HG03460 (cell line): ENCODE measurements at regions not wholly inside any gene's neighbourhood (a gene's known extent, or its start where the extent isn't known, plus 50 kb on each side); places are given as distances from the start of the nearest gene placed in this dataset.
"Not testable (repeated sequence)": the region's sequence is repeated elsewhere in the genome, so short reads cannot be mapped to it uniquely, and the experiment has no call there.

Experiments
- ATAC-seq: cut with Tn5 transposase; IDR thresholded peaks from one replicate; pipeline ENCODE4 v1.9.1; 2021; ENCODE audit not compliant: unreplicated experiment

- no peak for ATAC-seq
Observed at GRCh38 chr2:83990636-83991035, 468.4 kb downstream of the SUCLG1 start.

- not testable (repeated sequence) for ATAC-seq
Observed at GRCh38 chr2:83976628-83977027, 482.5 kb downstream of the SUCLG1 start.

GRCh38 chr2:83972128-83972527 is 487.0 kb downstream of the SUCLG1 start:
- ATAC-seq: no peak

GRCh38 chr2:83971547-83971946 is 487.5 kb downstream of the SUCLG1 start:
- ATAC-seq: no peak

- ATAC-seq: no peak
Observed at GRCh38 chr2:83970217-83970929, 488.7 kb downstream of the SUCLG1 start.

GRCh38 chr2:83969085-83969484 is 490.0 kb downstream of the SUCLG1 start:
- ATAC-seq: no peak

GRCh38 chr2:83967854-83968253 is 491.2 kb downstream of the SUCLG1 start:
- ATAC-seq: no peak

- not testable (repeated sequence) for ATAC-seq
Observed at GRCh38 chr2:83966946-83967345, 492.1 kb downstream of the SUCLG1 start.

- no peak for ATAC-seq
Observed at GRCh38 chr2:83961512-83961911, 497.6 kb downstream of the SUCLG1 start.

- ATAC-seq: no peak
Observed at GRCh38 chr2:83960371-83960770, 498.7 kb downstream of the SUCLG1 start.

- no peak for ATAC-seq
Observed at GRCh38 chr2:83959266-83959665, 499.8 kb downstream of the SUCLG1 start.

GRCh38 chr2:83956991-83957390 is 502.1 kb downstream of the SUCLG1 start:
- ATAC-seq: no peak

- no peak for ATAC-seq
Observed at GRCh38 chr2:83953697-83954096, 505.4 kb downstream of the SUCLG1 start.

- no peak for ATAC-seq
Observed at GRCh38 chr2:83951378-83951947, 507.6 kb downstream of the SUCLG1 start.

GRCh38 chr2:83949361-83949760 is 509.7 kb downstream of the SUCLG1 start:
- ATAC-seq: no peak

GRCh38 chr2:83944191-83944590 is 514.9 kb downstream of the SUCLG1 start:
- ATAC-seq: no peak

GRCh38 chr2:83943265-83943664 is 515.8 kb downstream of the SUCLG1 start:
- no peak for ATAC-seq

- no peak for ATAC-seq
Observed at GRCh38 chr2:83941886-83942285, 517.2 kb downstream of the SUCLG1 start.

GRCh38 chr2:83933749-83934148 is 525.3 kb downstream of the SUCLG1 start:
- ATAC-seq: no peak

- no peak for ATAC-seq
Observed at GRCh38 chr2:83923531-83923930, 535.5 kb downstream of the SUCLG1 start.

GRCh38 chr2:83916559-83916958 is 542.5 kb downstream of the SUCLG1 start:
- ATAC-seq: no peak

GRCh38 chr2:83915381-83915780 is 543.7 kb downstream of the SUCLG1 start:
- no peak for ATAC-seq

GRCh38 chr2:83908750-83909149 is 550.3 kb downstream of the SUCLG1 start:
- ATAC-seq: no peak
